ENCODE measurements at regions not wholly inside any gene's neighbourhood (a gene's known extent, or its start where the extent isn't known, plus 50 kb on each side); places are given as distances from the start of the nearest gene placed in this dataset.
A peak's percentile ranks its signal among the peaks of the same experiment; 100 is the strongest.

DNA sequence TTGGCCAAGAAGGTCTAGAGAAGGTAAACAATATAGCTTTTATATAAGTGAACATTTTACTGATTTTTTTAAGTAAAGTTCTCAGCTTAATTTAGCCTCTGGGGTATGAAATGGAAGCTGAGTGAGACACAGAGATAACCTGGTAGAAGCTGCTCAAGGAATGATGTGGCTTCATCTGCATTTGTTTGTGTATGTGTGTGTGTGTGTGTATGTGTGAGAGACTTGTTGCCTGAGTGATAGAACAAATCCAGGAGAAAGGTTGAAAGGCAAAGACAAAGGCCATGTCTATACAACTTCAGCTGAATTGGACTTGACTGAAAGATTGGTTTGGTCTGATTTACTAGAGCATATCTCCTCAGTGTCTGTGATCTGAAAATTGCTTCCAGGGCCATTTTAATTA, 63.6 kb downstream of the PCDH7 start:
- DNase-seq (ENCODE audit: low spot score): no peak

DNA sequence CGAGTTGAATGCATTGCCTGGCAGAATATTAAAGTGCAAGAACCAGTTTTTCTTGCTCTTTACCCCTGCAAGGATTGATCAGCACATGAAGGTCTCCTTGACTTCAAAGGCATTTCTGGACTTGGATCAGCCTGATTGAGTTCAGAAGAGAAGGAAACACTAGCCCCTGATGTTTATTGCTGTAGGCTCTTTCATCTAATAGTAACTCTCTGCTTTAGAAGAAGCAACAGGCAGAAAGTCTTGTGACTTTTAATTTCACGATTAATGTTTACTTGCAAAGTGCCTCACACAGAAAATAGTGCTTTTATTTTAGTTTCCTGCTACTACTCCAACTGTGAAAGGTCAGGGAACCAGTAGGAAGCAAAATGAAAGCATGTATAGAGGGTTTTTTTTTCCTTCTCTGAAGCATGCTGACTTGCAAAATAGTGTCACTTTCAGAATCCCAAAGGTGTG, 69.1 kb downstream of the PCDH7 start:
- peak; percentile 0 for DNase-seq (ENCODE audit: low spot score)

DNA sequence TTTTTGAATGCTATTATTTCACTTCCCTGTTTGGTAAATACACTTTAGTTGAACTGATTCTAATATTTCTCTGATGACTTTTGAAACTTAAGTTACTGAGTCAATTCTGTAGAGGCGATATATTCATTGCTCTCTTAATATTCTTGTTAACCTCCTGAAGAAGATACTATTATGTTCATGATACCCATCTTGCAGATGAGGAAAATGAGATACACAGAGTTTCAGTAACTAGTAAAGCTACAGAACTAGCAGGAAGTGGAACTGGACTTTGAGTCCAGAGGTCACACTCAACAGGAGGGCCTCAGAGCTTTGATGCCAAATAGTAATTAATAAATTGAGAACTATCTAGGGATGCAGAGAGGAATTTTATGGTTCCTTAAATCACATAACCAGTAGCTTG, 70.0 kb downstream of the PCDH7 start:
- DNase-seq (ENCODE audit: low spot score): no peak

DNA sequence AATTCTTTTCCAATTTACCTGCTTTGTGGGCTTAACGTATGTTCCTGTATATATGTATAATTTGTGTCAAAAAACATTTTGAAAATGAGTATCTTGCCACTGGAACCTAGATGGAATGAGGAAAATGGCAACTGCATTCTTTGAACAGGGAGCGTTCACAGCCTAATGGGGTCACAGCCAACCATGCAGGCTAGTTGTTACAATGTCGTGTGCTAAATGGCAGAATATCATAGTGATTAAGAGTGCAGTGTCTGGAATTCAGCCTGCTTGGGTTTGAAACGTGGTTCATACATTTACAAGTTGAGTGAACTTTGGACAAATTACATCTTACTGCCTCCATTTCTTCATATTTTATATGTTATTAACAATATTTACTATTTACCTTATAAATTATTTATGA, 70.8 kb downstream of the PCDH7 start:
- no peak for DNase-seq (ENCODE audit: low spot score)

DNA sequence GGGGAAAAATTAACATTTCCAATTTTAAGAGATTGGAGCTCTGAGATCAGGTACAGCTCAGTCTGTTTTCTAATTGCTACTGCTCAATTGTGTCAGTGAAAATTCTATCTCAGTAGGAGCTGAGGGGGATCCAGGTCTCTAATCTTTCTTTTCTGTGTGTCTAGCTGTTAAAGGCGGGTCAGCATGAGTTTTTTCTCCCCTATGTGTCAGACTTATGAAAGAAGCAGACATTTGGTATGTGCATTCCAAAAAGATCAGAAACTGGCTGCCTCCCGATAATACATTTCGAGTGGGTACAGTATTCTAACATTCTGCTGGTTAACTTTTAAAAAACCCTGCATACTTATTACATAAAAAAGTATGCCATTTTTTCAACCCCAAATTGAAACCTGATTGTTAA, 72.4 kb downstream of the PCDH7 start:
- DNase-seq (ENCODE audit: low spot score): no peak

DNA sequence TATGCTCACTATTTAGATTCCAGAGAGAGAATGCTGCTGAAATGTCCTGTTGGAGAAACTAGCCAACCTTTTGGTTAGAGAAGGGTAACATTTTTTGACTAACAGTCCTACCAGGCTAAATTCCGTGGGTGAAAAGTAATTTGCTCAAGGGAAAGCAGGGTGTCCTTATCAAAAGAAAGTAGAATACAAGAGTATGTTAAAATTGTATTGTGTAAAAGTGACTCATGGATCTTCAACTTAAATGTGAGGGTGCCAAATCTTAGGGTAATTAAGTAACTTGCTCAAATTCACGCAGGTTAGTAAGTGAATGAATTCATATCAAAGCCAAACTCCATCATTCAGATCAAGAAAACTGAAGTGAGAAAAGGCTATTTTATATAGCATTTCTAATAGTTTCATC, 81.7 kb downstream of the PCDH7 start:
- no peak for DNase-seq (ENCODE audit: low spot score)

DNA sequence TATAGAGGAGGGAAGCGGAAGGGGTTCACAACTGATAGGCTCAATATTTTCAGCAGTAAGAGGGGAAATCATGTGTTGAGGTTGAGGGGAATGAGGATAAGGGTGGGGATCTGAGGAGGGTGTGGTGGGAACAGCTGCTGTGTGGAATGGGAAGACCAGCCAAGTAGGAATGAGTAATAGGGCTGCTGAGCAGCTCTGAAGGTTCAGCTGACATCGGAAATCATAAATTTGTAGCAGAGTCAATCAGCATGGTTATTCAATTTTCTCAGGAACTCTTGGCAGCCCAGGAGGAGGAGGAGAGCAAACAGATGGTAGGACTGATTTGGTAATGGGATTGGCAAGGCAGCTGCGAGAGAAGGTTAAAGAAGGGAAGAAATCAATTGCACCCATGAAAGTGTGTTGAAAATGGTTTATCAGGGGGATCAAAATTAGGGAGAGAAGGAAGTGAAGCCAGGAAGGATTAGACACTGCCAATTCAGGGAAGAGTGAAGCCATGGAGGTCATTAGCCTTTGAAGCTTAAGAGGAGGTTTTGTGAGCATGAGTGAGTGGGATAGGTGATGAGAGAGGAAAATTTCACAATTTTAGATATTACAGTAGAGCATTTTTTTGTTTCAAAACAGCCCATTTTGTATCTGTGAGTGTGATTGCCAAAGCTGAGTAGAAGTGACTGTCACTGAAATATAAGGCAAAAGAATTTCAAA, 82.6 kb downstream of the PCDH7 start:
- no peak for DNase-seq (ENCODE audit: low spot score)

DNA sequence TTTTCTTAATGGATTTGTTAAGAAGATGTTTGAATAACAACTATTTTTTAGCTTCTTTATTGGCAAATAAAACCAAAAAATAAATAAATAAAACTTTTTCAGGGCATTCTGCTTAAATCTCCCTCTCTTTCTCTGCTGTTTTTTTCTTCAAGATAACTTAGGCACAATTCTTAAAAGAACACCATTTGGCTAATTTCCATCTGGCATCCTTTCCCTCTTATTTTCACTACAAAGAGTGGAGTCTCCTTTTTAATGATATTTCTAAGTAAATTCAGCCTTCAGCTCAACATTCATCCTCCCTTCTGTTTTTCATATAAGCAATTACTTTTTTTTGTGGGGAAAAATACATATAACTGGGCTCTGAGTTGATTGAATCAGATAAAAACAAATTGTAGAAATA, 88.1 kb downstream of the PCDH7 start:
- DNase-seq (ENCODE audit: low spot score): no peak

DNA sequence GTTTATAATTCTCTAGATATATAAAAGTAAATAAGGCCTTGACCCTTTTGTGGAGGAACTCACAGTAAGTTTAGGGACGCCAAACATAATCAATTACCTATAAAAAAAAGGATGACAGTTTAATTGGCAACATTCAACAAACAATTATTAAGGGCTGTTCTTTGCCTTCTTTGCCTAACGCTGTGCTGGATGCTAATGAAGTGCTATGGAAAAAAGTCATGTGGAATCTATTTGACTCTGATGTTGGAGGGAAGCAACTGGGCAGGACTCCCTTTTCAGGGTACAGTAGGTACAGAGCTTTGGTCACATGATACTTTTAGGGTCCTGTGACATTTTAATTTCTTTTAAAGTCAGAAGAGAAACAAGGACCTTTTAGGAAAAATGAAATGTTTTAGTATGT, 91.1 kb downstream of the PCDH7 start:
- DNase-seq (ENCODE audit: low spot score): no peak

DNA sequence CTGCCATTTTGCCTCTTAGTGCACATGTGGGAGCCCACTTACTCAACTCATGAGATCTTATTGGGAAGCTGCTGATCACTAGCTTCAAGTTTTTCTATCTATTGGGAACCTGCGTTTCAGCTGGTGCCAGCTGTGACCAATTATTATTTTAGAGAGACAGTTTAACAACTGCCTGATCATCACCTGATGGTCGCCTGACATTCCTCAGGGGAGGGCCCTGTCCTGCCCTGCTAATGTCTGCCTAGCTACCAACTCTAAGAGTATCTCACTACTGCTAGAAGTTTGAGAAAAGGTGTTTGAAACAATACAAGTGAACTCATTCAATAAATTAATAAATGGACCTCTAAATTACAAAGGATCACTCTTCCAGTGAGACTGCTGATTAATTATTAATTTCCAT, 95.5 kb downstream of the PCDH7 start:
- no peak for DNase-seq (ENCODE audit: low spot score)

DNA sequence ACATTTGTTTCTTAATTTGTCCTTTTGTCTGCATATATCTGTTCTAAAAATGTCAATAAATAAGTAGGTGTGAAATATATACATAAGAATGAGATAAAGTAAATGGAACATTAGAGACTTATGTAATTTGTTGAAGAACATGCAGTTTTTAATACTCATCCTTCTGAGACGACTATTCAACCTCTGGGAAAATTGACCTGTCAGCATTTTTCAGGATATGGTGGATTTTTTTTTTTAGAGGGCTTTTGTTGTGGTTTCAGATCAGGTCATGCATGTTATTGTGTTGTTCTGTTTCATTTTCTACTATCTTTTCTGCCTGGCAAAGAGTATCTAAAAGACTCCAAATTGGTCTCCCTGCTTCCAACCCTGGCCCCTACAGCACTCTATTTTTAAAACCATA, 97.3 kb downstream of the PCDH7 start:
- DNase-seq (ENCODE audit: low spot score): no peak

DNA sequence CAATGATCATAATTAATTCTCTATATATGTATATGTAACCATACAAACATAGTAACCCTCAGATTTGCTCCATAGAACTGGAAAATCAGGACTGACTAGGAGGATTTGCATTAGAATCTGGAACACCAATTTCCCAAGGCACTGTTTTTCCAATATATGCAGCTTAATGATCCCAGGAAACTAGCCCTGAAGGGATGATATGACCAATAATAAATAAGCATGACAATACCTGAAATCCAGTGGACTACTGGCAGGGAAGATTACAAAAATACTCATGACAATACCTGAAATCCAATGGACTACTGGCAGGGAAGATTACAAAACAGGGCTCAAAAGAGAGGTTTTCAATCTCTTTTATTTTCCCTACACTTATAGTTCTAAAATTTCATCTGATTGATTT, 98.4 kb downstream of the PCDH7 start:
- DNase-seq (ENCODE audit: low spot score): no peak

DNA sequence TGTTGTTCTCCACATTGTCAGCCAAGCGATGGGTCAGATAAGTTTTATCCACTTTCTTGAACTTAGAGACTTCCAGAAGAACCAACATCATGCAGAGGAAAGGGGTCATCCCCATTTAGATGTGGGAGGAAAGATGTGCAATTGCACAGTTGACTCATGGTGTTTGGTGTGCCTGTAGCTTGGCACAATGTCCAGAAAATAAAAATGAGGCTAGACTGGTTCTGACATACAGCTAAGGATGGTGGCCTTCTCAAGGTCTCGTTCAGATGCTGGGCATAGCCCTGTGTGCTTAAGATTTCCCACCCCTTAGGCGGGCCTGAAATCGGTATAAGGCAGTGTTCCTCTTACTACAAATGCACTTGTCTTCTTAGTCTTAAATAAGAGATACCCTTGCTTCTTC, 101.1 kb downstream of the PCDH7 start:
- DNase-seq (ENCODE audit: low spot score): no peak

DNA sequence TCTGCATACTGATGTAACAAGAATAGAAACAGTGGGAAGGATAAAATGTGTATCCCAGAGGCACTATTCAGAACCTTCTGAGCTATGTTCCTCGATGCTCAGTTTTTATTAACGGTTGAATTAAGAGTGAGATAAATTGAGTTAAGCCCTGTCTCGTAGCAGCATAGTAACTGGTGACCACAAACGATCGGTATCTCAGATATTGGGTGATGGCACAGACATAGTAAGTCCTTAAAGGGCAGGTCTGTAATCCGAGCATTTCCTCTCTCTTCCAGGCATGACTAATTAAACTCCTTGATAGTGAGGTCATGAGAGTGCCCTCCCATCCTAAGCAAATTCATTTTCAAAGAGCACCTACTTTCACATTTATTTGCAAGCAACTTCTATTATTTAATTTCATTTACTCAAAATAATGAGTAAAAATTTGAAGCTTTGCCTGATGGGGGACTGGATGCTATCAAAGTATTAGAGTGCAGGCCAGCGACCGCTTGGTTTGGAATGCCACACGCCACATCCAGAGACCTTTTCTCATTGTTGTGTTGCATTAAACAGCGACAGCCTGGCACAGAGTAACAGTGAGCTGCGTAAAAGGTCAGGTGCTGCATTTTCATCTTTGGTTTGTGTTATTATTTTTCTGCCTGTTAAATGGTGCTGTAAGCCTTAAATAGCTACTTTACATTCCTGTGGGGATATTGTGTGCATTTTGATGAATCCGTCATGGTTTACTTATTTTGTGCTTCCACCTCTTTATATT, 101.9 kb downstream of the PCDH7 start:
- DNase-seq (ENCODE audit: low spot score): no peak

DNA sequence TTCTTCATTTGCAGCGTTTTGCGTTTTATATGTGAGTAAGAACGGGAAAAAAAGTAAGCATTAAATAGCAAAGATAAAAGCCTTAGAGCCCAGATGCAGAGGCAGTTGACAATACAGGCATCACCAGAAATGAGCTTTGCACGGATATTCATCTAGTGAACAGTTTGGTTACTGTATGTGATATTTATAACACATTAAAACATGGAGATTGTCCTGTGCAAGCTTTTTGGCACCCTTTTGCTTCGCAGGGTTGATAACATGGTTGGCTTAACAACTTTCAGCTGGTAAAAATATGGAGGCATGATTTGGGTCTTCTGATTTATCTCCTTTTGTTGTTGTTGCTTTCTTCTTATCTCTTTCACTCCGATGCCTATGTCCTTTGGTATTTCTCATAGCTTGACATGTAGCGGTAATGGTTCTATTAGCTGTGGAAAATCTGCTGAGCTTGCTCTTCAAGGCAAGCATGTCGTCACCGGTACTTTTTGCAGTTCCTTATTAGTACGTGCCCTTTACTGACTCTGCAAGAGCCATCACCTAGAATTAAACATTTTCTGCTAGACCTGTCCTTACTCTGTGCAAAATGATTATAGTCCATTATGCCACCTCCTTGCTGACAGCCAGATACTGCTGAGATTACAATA, 102.9 kb downstream of the PCDH7 start:
- DNase-seq (ENCODE audit: low spot score): no peak

DNA sequence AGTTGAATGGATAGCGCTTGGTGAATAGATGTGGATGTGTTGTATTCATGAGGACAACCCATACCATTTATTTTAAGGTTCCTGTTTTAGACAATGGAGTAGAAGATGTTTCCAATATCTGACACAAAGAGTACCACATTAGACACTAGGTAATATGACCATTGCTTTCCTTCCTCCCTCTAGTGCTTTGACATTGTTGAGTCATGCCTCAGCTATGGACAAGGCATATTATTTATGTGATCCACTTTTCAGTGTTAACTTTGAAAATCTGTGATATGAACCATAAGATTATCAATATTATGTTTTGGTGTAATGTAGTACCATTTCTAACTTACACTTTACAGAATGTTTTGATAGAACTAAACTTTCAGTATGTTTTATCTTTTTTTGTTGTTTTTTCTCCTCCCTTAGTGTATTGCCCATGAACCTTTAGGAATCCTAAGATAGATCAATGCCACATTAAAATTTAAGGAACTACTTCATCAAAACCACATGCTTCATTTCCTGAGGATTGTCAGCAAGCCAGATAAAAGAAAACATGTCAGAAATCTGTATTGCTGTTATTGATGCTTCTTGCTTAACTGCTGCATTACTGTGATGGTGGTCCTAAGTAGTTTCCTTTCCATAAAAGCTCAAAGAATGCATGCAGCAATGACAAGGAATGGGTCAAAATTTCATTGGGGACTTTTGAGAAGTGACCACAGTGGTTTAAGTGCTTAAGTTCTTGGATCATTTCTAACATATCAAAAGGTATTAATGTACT, 105.0 kb downstream of the PCDH7 start:
- no peak for DNase-seq (ENCODE audit: low spot score)

DNA sequence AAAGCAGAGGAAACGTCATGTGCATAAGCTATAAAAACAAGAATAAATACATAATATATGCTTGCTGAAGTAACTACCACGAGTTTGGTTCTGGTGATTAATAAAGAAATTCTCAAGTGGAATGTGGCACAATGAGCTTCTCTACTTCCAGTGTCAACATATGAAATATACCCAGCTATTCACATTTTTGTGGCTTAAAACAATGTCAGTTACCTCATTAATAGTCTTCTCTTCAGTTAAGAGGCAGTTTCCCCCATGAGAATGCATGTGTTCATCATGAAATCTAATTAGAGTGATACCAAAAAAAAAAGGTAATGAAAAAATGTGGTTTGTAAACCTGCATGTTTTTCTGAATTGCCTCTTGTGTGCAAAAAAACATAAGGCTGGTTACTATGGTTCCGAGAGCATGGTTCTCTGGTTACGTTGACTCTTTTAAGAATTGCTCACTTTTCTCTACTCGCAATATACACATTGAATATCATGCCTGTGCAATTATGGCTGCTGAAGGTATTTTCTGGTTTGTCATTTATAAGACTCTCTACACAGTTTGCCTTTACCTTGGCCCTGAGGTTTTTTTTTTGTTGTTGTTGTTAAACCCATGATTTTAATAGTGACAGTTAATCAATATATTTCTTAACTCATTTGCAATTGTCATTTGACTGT, 108.2 kb downstream of the PCDH7 start:
- peak; percentile 22 for DNase-seq (ENCODE audit: low spot score)

DNA sequence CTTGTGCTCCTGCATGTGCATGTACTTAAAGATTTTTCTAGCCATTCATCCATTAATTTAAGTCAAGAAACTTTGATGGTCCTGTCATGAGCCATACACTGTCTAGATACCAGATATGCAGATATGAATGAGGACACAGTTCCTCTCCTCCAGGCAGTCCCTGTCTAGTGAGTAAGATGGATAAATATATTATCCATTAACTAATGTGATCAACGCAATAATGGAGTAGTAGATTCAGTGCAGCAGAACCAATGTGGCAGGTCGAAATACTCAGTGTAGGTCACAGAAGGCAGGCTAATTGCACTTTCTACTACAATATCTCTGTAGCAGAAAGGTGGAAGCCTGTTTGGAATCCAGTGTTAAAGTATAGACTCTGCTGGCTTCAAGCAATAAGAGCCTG, 112.5 kb downstream of the PCDH7 start:
- DNase-seq (ENCODE audit: low spot score): no peak

DNA sequence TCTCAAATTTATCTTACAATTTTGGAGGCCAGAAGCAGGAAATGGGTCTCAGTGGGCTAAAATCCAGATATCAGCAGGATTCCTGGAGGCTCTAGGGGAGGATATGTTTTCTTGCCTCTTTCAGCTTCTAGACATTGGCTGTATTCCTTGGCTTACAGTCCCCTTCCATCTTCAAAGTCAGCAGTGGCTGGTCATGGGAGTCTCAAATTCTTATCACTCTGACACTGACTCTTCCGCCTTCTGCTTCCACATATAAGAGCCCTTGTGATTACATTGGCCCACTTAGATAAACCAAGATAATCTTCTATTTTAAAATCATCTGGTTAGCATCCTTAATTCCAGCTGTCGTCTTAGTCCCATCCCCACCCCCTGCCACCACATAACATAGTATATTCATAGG, 113.0 kb downstream of the PCDH7 start:
- DNase-seq (ENCODE audit: low spot score): no peak

DNA sequence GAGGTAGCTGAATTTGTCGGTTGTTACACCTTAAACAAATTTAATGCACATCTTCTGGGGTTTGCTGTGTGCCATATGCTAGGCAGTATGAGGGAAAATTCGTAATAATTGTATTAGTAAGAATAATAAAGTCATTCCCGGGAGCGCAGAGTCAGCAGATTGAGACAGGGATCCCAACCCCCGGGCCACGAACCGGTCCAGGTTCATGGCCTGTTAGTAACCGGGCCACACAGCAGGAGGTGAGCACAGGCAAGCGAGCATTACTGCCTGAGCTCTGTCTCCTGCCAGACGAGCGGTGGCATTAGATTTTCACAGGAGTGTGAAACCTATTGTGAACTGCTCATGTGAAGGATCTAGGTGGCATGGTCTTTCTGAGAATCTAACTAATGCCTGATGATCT, 114.9 kb downstream of the PCDH7 start:
- no peak for DNase-seq (ENCODE audit: low spot score)

DNA sequence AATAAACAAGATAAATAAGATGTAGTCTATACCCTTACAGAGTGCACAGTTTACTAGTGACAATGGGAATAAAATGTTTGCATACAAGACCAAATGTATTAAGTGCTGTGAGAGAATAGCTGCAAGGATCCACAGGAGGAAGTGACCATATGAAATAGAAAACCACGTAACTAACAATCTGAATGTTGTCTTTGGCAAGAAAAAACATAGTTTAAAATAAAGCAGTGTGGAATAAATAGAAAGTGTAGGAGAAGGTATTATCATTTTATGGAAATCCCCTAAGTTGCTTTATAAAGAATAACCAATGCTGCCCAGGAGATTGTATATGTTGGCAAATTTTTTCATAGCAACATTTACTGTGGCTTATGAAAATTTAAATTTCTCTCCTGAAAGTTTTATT, 116.1 kb downstream of the PCDH7 start:
- no peak for DNase-seq (ENCODE audit: low spot score)

DNA sequence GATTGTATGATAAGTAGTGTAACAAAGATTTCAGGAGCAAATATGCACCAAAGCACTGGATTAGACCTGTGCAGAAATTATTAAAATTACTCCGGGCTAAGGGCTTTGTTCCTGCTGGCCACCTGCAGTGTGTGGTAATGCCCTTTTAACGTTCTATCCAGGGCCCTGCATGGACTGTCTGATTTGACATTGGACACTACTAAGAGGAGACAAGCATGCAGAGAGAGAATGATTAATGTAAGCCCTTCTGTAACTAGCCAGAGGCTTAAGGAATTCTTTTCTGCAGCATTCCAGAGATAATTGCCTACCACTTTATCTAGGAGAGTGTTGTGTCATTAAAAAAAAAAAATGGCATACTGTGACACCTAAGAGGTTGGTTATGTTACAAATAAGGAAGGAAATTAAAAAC, 117.0 kb downstream of the PCDH7 start:
- DNase-seq (ENCODE audit: low spot score): no peak

All from COLO829 (cell line).